Hematopoietic multipotent progenitor cell treated with erythropoietin and hydrocortisone succinate and interleukin-3 and kit ligand, for 4 days (in vitro differentiated cells): ENCODE measurements at regions not wholly inside any gene's neighbourhood (a gene's known extent, or its start where the extent isn't known, plus 50 kb on each side); places are given as distances from the start of the nearest gene placed in this dataset.
"Not testable (repeated sequence)": the region's sequence is repeated elsewhere in the genome, so short reads cannot be mapped to it uniquely, and the experiment has no call there.

Source experiments
- DNase-seq: peaks from one replicate; pipeline ENCODE4 v3.0.0-alpha.2; 2015

GRCh38 chr6:11403035-11403601 lies 134.4 kb upstream of the TMEM170B start:
- no peak for DNase-seq

DNA sequence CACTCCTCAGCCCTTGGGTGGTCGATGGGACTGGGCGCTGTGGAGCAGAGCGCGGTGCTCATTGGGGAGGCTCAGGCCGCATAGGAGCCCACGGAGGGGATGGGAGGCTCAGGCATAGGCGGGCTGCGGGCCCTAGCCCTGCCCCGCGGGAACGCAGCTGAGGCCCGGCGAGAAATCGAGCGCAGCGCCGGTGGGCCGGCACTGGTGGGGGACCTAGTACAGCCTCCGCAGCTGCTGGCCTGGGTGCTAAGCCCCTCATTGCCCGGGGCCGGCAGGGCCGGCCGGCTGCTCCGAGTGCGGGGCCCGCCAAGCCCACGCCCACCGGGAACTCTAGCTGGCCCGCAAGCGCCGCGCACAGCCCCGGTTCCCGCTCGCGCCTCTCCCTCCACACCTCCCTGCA lies 135.0 kb upstream of the TMEM170B start:
- not testable (repeated sequence) for DNase-seq

- not testable (repeated sequence) for DNase-seq
Measured at GRCh38 chr6:11401954-11402353, 135.6 kb upstream of the TMEM170B start.

- DNase-seq, result no peak
Measured at GRCh38 chr6:11398451-11399326, 138.9 kb upstream of the TMEM170B start.

DNA sequence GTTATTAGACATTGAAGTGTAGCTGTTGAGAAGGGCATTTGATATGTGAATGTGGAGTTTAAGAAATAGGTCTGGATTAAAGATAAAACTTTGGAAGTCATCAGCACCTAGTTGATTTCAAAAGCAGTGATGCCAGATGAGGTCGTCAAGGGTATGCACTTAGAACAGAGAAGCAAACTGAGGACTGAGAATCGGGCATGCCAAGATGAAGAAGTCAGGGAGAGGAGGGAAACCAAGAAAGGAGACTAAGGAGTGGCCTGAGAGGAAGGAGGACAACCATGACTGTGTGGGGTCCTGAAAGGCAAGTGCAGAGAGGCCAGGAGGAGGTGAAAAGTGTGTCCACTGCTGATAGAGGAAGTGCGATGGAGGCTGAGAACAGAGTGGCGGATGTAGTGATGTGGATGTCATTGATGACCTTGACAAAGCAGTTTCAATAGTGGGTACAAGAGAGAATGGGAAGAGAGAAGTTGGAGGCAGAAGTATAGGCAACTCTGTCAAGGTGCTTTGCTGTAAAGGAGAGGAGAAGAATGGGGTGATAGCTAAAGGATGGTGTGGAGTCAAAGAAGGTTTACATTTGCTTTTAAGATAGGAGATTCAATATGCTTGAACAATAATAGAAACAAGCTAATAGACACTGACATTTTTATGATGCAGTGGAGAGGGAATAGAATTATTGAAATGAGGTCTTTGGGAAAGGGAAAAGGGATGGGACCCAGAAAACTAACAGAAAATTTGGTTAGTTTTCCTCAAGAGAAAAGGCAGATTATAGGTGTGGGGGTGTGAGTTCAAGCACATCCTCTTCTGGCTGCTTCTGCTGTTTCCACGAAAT lies 139.7 kb upstream of the TMEM170B start:
- DNase-seq, result no peak

DNA sequence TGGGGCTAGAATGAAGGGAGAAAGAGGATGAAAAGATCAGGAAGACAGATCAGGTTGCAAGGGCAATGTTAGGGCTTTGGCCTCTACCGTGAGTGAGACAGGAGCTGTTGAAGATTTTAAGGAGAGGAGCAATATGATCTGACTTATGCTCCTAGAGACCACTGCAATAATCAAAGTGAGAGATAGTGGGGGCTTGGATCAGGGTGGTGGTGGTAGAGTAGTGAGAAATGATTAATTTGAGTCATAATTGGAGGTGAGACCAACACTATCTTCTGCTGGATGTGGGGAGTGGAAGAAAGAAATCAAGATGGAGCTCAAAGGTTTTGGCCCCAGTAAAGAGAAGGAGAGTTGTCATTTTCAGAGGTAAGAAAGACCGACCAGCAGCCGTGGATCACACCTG lies 140.7 kb upstream of the TMEM170B start:
- no peak for DNase-seq

DNA sequence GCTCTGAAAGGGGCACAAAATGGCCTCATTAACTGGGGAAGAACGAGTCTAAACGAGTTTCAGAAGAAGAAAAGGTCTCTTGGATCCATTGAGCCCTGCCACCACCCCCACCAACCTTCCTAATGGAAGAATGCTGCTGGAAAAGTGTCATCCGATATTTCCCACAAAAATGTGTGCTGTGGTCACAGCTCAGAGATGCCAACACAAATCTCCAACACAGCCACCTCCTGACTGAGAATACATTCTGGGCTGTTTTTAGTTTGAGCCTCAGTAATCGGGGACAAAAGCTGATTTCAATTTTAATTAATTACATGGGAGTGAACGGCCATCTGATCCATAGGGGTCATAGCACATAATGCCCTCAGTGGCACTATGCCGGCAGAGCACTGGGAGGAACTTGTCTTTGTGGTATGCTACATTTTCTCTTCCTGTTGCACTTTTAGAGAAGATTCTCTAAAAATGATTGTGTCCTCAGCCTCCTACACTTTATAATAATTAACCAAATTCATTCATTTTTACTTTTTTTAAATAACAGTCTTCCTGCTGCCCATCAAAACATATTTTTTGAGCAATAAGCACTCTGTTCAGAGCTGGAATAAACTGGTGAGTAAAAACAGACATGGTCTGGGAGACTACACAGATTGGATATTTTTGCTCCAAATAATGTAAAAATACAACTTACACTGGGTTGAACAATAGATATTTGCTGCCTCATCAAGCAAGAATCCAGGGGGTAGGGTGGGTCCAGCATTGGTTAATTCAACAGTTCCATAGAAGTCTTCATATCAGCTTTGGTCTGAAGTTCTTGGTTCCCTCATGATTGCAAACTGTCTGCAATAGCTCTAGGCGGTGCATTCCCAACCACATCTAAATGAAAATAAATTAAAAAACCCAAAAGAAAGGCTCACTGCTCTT lies 143.6 kb upstream of the TMEM170B start:
- peak; percentile 31 for DNase-seq

- DNase-seq, result peak; percentile 91
Measured at GRCh38 chr6:11392778-11393507, 144.6 kb upstream of the TMEM170B start.

DNA sequence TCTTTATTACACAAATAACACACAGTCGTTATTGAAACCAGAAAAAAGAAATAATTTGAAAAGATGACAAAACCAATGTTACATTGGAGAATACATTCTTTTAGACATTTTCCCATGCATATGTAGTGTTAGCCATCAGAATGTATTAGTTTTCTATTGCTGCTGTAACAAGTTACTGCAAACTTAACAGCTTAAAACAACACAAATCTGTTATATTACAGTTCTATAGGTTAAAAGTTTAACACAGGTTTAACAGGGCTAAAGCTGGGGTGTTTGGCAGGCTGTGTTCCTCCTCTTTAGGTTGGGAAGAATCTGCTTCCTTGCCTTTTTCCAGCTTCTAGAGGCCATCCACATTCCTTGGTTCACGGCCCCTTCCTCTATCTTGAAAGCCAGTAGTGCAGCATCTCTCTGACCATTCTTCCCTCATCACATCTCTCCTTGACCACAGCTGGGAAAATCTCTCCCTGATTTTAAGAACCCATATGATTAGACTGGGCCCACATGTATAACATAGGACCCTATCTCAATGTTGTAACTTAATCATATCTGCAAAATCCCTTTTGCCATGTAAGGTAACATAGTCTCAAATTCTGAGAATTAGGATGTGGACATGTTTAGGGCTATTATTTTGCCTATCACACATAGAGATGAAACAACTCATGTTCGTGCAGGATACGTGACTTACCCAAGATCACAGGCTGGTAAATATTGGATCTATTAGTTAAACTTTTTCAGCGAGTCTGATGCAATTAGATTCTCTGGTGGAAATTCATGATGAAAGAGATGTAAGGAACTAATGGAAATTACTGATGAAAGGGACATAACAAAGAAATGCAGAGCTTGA lies 145.4 kb upstream of the TMEM170B start:
- no peak for DNase-seq

DNA sequence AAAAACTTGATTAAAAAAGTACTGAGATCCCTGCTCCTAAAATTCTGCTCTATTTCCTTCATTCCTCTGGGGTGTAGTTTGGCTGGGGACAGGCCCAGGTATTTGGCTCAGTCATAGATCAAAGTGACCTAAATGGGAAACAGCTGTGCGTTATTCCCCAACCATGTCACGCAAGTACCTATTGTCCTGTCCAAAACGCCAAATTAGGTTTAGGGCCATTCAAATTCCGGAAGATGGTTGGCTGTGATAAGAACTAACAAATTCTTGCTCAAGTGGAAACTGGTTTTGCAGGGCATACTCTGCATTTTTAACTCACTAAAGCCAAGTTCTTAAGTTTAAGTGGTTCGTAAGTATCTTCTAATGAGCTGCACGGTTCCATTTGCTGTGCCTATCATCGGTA lies 147.6 kb upstream of the TMEM170B start:
- peak; percentile 58 for DNase-seq

DNA sequence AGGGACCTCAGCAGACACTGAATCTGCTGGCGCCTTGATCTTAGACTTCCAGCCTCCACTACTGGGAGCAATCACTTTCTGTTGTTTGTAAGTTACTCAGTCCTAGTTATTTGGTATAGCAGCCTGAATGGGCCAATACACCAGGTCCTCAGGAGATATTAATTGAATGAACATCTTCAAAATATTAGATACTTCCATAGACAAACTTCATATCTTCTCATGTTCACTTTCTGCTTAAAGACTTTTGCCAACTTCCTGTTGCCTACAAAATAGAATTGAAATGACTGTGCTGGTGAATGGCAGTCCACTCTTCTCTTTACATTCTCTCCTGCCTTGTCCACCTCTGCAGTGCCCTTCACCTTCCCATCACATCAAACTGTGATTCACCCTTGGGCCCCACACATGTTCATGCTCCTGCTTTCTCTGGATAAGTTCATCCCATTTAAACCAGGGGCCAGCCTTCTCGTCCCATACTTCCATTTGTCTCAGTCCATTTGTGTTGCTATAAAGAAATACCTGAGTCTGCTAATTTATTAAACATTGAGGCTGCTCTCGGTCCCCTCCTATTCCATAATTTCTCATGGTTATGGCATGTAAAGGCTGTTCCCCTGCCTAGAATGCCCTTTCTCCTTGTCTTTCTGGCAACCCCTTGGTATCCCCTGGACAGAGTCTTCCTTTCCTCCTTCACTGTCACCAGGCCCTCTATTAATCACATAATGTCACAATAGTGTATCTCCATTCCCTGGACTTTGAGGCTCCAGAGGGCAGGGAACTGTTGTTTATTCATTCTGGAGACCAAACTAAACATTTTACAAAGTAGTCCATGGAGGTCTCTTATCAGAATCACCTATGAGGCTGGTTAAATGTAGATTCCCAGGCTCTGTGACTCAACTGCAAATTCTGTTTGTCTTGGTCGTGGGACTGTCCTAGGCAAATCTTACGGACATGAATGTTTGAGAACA lies 148.3 kb upstream of the TMEM170B start:
- DNase-seq, result no peak

DNA sequence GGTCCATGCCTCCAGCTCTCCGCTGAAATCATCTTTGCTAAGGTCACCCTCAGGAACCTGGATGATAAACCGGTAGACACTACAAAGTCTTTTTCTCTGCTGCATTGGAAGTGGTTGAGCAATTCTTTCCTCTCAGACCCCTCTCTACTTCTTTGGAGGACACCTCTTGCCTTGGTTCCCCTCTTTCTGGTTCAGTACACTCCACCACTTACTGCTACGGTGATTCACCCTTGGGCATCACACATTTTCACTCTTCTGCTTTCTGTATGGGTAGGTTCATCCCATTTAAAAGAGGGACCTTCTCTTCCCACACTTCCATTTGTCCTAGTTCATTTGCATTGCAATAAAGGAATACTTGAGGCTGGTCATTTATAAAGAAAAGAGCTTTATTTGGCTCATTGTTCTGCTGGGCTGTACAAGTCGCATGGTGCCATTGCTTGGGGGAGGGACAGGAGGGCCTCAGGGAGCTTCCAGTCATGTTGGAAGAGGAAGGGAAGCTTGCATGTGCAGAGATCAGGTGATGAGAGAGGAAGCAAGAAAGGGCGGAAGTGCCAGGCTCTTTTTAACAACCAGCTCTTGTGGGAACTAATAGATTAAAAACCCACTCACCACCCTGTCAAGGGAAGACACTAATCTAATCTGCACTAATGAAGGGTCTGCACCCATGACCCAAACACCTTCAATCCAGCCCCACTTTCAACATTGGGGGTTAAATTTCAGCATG lies 149.7 kb upstream of the TMEM170B start:
- DNase-seq, result no peak

DNA sequence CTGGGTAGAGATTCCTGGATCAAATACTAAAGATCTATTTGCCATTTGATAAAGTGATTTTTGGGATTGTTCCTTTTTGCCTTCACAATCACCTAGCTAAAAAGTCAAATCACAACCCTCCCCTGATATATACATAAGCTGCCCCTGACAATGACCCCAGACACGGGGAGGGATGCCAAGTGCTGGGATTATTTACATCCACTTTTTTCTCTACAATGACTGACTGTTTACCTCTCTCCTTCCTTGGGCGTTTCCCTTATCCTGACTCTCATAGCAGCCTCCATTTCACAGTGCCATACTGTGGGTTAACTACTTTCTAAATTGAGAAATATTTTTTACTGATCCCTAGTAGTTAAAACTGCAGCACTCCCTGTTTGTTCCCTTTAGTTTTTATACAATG lies 150.8 kb upstream of the TMEM170B start:
- no peak for DNase-seq

DNA sequence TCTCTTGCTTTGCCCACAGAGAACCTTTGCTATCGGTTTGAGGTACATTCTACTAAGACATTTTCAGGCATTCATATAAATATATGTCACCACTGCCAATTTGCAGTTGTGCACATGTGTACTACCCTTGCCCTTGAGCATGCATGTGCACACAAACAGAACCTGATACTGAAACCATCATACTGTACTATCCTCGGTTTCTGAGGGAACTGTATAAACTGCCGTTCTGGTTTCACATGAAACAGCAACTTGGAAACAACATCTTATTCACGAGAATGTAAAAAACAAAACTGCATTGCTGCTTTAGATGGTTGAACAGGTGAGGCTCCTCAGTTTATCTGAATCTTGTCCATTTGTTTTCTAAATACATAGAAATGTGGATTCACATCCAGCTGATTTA lies 151.2 kb upstream of the TMEM170B start:
- DNase-seq, result no peak

GRCh38 chr6:11384531-11385309 lies 152.3 kb upstream of the NEDD9 start:
- no peak for DNase-seq

DNA sequence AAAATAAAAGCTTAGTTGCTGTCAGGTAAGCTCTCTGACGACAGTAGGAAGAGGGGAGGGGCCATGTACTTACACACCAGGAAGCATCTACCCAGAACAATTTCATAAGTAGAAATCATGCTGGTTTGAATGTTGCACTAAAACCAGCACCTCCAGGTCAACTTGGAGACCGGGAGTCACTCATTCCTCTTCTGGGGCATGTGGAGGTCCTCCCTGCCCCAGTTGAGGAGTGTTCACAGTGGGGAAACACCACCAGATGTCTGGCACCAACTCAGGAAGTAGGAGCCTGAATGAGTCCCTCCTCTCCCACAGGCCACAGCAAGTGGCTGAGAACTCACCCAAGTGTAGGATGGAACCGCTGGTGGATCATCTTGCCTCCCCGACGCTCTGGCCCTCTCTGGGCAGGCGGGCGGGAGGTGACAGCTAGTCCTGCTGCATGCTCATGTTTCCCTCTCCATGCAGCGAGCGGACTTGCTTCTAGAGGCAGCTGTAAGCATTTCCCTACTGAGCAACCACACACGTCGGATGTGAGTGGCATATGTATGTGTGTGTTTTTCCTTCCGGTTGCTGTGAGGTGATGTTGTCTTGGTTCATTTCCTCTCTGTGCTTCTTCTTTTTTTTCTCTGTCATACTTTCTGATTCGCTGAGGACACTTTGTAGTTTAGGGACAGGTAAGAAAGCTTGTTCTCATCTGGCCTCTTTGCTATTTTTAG lies 149.5 kb upstream of the NEDD9 start:
- peak; percentile 81 for DNase-seq

- no peak for DNase-seq
Measured at GRCh38 chr6:11380969-11381744, 148.7 kb upstream of the NEDD9 start.
